ENCODE measurements at regions not wholly inside any gene's neighbourhood (a gene's known extent, or its start where the extent isn't known, plus 50 kb on each side); places are given as distances from the start of the nearest gene placed in this dataset.

- TF ChIP-seq MAX (IDR thresholded peaks at IDR 0.05) (no peak), CTCF (IDR thresholded peaks at IDR 0.05) (no peak), REST (IDR thresholded peaks at IDR 0.05) (no peak), ZC3H11A (IDR thresholded peaks at IDR 0.05) (no peak), EP300 (IDR thresholded peaks at IDR 0.05) (no peak), POLR2A (IDR thresholded peaks at IDR 0.05; ENCODE audit: low read length) (no peak), CHD2 (IDR thresholded peaks at IDR 0.05; ENCODE audit: low read length, partially characterized antibody) (no peak)
Observed at GRCh38 chr3:154794814-154795445, 285.2 kb upstream of the MME start.

Measured in A549 (cell line).